HG02981 (cell line): ENCODE measurements at regions not wholly inside any gene's neighbourhood (a gene's known extent, or its start where the extent isn't known, plus 50 kb on each side); places are given as distances from the start of the nearest gene placed in this dataset.

ENCODE experiments used
- ATAC-seq: cut with Tn5 transposase; IDR thresholded peaks from one replicate; pipeline ENCODE4 v1.9.1; 2021; ENCODE audit warnings: mild to moderate bottlenecking, moderate library complexity; ENCODE audit not compliant: unreplicated experiment

DNA sequence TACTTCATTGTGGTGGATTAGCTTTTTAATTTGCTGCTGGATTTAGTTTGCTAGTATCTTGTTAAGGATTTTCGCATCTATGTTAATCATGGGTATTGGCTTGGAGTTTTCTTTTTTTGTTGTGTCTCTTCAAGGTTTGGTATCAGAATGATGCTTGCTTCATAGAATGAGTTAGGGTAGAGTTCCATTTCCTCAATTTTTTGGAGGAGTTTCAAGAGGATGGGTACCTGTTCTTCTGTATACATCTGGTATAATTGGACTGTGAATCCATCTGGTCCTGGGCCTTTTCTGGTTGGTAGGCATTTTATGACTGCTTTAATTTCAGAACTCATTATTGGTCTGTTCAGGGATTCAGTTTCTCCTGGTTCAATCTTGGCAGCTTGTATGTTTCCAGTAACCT is 335.6 kb downstream of the EDEM1 start:
- ATAC-seq: no peak

DNA sequence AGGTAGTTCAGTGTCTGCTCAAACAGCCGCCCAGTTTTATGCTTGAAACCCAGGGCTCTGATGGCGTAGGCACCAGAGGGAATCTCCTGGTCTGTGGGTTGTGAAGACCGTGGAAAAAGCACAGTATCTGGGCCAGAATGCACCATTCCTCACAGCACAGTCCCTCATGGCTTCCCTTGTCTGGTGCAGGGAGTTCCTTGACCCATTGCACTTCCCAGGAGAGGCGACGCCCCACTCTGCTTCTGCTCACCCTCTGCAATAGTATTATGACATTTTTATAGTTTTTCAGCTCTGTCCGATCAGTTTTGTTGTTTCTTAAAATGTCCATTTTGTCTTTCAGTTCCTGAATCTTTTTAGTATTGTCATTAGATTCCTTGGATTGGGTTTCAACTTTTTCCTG is 343.5 kb downstream of the EDEM1 start:
- ATAC-seq: no peak

DNA sequence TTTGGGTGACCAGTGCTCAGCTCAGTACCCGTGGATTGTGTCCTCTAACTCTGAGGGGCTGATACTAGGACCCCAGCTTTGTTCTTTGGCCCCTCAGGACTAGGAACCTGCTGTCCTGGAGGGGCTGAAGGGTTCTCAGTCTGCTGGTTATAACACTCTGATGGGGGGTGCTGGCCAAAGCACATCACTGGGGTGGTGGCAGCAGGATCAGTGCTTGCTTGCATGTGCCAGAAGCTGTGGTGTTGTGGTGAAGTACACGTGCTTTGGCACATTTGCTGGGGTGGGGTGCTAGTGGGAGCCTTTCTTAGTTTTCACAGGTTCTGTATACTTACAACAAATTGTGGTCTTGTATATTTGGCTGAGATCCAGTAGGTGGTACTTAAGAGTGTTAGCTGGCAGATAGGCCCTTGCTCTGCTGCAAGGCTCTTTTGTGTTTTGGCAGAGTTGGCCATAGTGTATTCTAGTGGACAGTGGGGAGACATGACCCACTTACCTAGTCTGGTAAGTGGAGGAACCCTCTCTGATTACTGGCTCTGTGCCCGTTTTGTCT is 344.3 kb downstream of the EDEM1 start:
- ATAC-seq: no peak

DNA sequence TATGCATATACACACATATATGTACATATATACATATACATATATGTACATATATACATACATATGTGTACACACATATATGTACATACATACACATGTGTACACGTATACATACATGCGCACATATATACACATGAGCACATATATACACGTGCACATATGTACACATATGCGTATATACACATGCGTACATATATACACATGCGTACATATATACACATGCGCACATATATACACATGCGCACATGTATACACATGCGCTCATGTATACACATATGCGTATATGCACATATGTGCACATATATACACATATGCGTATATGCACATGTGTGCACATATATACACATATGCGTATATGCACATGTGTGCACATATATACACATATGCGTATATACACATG is 353.0 kb downstream of the EDEM1 start:
- ATAC-seq: no peak

DNA sequence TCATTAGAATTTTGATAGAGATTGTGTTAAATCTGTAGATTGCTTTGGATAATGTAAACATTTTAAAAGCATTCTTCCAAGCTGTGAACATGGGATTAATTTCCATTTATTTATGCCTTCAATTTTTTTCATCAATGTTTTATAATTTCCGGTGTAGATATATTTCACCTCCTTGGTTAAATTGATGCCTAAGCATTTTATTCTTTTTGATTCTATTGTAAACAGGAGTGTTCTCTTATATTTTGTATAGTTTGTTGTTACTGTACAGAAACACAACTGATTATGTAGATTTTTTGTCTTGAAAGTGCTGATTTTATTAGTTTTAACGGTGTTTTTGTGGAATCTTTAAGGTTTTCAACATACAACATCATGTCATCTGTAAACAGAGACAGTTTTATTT is 355.0 kb downstream of the EDEM1 start:
- no peak for ATAC-seq

DNA sequence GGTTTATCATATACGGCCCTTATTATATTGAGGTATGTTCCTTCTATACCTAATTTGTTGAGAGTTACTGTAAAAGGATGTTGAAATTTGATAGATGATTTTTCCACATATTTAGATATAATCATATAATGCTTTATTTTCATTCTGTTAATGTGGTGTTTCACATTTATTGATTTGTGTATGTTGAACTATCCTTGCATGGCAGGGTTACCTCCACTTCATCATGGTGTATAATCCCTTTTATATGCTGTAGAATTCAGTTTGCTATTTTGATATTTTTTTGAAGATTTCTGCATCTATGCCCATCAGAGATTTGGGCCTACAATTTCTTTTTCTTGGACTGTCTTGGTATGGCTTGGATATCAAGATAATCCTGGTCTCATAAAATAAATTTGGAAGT is 355.5 kb downstream of the EDEM1 start:
- ATAC-seq: no peak

DNA sequence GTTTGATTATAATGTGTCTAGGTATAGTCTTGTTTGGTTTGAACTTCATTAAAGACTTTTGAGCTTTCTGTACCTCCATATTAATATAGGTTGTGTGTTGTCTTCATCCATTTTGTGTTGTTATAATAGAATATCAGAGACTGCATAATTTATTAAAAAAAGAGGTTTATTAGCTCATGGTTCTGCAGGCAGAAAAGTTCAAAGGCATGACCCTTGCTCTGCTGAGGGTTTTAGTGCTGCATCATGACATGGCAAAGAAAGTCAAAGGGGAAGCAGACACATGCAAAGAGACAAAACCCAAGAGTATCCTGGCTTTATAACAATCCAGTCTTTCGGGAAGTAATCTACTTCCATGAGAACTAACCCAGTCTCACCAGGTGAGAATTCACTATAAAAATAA is 358.2 kb downstream of the EDEM1 start:
- ATAC-seq: no peak

DNA sequence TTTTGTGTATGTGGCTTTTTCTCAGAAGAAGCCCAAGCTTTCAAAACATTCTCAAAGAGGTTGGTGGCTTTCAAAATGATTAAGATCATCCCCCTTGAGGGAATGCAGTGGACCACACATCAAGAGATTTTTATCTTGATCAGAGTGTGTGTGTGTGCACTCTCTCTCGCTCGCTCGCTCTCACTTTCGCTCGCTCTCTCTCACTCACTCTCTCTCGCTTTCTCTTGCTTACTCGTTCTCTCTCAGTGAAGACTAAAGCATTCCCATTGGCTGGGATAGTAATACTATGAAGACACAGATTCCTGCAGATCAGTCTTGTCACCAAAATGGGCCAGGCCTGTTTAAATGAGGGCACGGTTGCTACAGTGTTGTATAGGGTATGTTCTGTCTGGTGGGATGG is 365.7 kb downstream of the EDEM1 start:
- no peak for ATAC-seq

DNA sequence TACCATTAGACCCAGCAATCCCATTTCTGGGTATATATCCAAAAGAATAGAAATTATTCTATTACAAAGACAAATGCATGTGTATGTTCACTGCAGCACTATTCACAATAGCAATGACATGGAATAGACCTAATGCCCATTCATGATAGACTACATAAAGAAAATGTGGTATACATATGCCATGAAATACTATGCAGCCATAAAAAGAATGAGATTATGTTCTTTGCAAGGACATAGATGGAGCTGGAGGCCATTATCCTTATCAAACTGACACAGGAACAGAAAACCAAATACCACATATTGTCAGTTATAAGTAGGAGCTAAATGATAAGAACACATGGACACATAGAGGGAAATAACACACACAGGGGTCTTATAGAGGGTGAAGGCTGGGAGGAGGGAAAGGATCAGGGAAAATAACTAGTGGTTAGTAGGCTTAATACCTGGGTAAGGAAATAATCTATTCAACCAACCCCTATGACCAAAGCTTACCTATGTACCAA is 366.8 kb downstream of the EDEM1 start:
- ATAC-seq: no peak

DNA sequence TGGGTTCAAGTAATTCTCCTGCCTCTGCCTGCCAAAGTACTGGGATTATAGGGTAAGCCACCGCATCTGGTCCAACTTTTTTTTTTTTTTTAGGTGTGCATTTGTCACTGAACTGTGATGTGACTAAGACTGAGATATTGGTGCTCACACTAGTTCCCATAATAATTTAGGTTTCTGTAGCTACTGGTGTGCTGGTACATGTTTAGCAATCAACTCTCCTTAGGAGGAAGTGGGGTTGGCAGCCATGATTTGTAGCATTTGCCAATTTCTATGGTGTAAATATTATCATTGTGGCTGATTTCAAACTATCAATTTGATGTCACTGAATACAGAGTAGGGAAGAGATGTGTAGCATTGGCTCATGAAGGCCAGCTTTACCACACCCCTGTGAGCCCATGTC is 372.7 kb downstream of the EDEM1 start:
- ATAC-seq: no peak

DNA sequence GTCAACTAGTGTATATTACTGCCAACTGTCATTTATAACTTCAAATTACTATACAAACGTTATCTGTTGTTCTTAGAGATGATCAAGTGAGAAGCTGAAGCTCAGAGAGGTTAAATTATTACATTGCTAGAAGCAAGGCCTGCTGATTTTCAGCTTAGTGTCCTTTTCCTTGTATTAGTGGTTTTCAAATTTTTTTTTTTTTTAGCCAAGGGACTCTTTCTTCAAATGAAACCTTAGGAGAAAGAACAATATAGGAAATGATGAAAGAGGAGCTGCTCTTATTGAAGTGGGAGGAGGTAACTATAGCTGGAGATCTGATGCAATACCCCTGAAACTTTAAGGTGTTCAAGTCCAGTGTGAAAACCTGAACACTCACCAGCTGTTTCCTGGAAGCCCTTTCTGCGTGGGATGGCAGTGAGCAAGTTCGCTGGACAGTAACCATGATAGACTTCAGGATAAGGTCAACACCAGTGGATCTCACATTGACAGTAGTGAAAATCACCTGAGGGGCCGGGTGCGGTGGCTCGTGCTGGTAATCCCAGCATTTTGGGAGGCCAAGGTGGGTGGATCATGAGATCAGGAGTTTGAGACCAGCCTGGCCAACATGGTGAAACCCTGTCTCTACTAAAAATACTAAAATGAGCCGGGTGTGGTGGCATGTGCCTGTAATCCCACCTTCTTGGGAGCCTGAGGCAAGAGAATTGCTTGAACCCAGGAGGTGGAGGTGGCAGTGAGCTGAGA is 376.2 kb downstream of the EDEM1 start:
- no peak for ATAC-seq

DNA sequence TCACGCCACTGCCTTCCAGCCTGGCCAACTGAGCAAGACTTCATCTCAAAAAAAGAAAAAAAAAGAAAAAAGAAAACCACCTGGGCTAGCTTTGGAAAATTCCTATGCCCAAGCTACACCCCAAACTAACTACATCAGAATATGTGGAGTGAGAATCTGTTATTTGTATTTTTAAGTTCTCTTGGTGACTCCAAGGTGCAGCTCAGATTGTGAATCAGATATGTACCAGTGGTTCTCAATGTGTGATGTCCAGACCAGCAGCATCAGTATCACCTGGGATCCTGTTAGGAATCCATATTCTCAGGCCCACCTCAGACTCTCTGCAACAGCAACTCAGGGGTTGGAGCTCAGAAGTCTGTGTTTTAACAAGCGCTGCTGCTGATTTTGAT is 376.8 kb downstream of the EDEM1 start:
- no peak for ATAC-seq

DNA sequence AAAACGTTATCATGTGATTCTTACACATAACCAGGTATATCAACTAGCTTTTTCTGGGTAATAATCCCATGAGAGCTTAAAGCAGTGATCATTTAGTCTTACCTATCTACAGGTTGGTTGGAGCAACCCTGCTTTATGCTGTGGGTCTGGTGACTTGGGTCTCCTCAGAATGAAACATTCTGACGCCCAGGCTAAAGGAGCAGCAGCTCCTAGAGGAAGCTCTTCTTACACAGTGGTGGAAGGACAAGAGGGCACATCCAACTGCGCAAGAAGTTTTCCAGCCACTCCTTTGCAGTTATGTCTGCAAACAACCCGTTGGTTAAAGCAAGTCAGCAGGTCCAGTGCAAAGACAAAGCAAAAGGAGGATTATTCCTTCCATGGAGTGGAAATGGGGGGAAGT is 377.5 kb downstream of the EDEM1 start:
- ATAC-seq: no peak

DNA sequence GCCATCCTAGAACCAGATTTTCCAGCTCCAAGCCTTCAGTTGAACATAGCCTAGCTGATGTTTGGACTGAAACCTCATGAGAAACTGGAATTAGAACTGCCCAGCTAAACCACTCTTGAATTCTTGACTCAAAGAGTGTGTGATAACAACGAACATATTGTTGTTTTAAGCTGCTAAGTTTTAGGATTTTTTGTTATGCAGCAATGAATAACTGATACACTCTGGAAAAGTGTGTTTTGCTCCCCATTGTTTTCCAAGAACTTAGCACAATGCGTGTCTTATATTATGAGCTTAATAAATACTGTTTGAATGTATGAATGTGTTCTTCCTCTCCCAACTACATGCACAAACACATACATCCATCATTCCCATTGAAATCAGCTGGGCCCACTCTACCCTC is 379.6 kb downstream of the EDEM1 start:
- no peak for ATAC-seq

DNA sequence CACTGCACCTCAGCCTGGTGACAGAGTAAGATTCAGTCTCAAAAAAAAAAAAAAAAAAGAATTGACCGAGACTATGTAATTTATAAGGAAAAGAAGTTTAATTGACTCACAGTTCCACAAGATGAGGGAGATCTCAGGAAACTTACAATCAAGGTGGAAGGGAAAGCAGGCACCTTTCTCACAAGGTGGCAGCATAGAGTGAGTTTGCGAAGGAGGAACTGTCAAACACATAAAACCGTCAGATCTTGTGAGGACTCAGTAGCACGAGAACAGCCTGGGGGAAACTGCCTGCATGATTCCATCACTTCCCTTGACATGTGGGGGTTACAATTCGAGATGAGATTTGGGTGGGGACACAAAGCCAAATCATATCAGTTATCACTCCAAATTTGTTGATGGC is 380.9 kb downstream of the EDEM1 start:
- no peak for ATAC-seq

DNA sequence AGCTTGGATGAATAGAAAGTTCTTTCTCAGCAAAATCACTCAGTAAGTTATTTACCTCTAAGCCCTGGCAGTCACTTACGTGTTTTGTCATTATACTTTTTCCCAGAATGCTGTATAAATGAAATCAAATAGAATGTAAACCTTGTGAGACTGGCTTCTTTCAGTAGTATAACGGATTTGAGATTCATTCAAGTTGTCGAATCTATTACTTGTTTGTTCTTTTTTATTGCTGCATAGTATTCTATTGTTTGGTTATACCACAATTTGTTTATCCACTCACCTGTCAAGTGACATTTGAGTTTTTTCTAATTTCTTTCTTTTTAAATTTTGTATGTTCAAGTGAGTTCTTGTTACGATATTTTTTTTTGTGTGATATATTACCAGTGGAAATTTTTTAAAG is 381.6 kb downstream of the EDEM1 start:
- no peak for ATAC-seq

DNA sequence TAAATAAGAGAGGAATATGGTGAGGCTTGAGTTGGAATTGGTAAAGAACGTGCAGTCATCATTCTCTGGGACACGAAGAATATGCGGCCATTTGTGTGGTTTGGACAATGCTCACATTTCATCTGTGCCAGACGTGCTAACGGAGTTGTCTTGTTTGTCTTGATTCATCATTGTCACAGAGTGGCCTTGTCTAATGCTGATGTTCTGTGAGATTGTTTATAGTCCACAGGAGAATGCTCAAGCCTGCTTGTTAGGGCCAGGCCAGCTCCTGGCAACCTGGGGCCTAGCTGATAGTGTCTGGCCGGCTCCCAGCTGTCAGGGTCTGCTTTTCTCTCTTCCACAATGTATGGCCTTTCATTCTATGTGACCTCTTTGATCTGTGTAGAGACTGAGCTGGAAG is 384.7 kb downstream of the EDEM1 start:
- no peak for ATAC-seq

DNA sequence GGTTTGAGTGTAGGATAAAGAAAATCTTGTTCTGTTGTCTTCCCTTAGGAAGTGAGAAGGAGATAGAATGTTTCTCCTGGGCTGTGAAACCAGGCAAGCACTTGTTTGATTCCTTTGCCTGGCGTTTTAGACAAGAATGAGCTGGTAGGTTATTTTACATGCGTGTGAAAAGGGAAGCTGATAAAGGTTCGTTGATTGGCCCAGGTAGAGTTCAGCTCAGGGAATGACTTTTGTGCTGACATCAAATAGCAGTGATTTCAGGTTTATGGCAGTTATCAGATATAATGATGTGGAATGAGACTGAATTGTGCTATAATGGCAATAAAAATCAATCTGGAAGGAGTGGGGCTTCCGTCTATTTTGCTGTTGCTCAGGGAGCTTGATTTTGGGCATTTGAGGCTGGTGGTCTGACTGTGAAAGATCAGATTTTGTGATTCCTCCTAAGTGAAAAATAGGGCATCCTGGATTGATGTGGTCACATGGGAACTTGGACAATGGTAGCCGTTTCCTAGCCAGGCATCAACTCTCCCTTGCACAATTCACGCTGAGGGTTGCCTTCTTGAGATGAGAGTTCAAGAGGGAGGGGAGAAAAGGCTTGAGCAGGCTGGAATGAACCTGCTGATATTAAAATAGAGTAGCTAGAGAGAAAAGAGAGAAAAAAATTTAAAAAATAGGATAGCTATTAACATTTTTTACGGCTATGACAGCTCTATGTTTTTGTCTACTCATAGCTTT is 388.9 kb downstream of the EDEM1 start:
- ATAC-seq: no peak

DNA sequence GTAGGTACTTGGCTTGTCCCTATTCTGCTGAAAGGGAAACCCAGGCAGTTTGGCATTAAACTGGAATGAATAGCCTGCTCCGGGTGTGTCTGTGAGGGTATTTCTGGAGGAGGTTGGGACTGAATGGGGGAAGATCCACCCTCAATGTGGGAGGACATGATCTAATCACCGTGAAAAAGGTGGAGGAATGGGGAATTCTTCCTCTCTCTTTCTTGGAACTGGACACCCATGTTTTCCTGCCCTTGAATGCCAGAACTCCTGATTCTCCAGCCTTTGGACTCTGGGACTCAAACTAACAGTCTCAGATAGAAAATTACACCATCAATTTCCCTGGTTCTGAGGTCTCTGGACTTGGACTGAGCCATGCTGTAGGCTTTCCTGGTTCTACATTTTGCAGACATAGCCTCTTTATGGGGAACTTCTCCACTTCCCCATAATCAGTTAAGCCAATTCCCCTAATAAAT is 391.7 kb downstream of the EDEM1 start:
- ATAC-seq: no peak

DNA sequence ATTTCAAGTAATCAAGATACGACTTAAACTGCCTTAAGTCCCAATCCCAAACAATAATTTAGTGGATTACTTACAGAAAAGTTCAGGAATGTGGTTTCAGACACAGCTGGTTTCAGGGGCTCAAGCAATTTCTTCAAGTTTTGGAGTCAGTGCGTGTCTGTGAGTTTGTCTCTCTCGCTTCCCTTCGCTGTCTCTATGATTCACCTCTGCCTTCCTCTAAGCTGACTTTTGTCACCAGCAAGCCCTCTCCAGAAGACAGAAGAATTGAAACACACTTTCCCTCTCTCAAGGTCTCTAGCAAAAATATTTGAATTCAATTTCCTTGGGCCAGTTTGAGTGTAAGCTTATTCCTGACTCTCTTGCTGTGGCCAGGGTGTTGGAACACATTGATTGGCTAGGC is 392.4 kb downstream of the EDEM1 start:
- no peak for ATAC-seq

DNA sequence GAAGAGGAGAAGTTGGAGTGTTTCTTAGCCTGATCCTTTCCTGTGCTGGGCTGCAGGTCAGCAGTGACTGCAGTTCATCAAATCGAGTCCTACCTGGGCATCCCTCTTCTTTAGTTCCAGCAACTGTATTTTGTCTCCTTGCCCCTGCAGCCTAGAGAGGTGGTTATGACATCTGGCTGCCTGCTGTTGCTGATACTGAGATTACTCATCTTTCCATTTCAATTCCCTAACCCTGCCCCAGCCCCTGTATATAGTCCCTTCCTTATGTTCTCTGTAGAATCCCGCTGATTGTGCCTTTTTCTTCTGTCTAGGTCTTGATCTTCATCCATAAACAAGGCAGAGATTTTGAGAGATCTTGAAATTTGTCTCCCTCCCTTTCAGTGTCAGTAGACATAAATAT is 393.3 kb downstream of the EDEM1 start:
- ATAC-seq: no peak

DNA sequence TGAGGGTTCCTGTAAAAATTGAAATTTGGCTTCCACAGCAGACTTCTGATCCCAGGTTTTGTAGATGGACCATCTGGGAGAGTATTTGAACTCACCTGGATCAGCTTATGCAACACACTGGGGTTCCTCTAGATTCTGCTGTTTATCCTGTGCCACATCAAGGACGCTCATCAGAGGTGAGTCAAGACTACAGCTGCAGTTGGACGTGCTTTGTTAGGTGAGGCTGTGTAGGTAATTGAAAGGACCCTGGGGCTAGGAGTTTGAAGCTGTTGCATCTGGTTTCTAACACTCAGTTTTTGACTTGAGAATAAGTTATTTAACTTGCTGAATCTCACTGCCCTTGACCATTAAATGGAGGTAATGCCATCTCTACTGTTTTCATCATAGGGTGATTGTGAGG is 394.2 kb downstream of the EDEM1 start:
- no peak for ATAC-seq
